Transverse colon (tissue), 3 donors: ENCODE measurements at regions not wholly inside any gene's neighbourhood (a gene's known extent, or its start where the extent isn't known, plus 50 kb on each side); places are given as distances from the start of the nearest gene placed in this dataset.

Experiments
- CTCF ChIP-seq, 5 experiments: fragments of 200-600 bp in 3 of 5; fragments of 450-650 bp in 2 of 5; sonication (generic) in 3 of 5; IDR thresholded peaks; 1 replicate in 2 of 5; 2 replicates in 3 of 5; pipeline ENCODE4 v1.5.1; 2016 to 2017; ENCODE audit warnings: antibody characterized with exemption in 5 of 5, inconsistent platforms in 3 of 5, mild to moderate bottlenecking in 2 of 5, moderate library complexity in 1 of 5
- POLR2A ChIP-seq: fragments of 450-650 bp; IDR thresholded peaks from one replicate; pipeline ENCODE4 v1.6.1; 2016; ENCODE audit warnings: antibody characterized with exemption, mild to moderate bottlenecking, moderate library complexity

- TF ChIP-seq CTCF (IDR thresholded peaks at IDR 0.05) = no peak
- TF ChIP-seq POLR2A = no peak
These were observed 234.3 kb downstream of the CDC5L start for GRCh38 chr6:44621846-44622245.
